ENCODE measurements at regions not wholly inside any gene's neighbourhood (a gene's known extent, or its start where the extent isn't known, plus 50 kb on each side); places are given as distances from the start of the nearest gene placed in this dataset.

- intact Hi-C loops (cut with DNase I): no loop called here
- WGBS, 4 donors: 55 to 58% (median 57%) methylated on average over 4 of the region's 4 CpGs
These were observed 56.1 kb upstream of the GRAMD1B start for GRCh38 chr11:123373754-123374621.

GRCh38 chr11:123371506-123372297 lies 58.4 kb upstream of the GRAMD1B start:
- WGBS, 4 donors: 81 to 87% (median 84%) methylated on average over 3 of the region's 3 CpGs
- DNase-seq: no peak
- TF ChIP-seq CTCF (IDR thresholded peaks at IDR 0.05) (no peak), POLR2A (IDR thresholded peaks at IDR 0.05) (no peak)
- H3K27me3 ChIP-seq: no peaks in the 10 kb centered on the region
- H3K27ac ChIP-seq: no peak overlapping the region
- intact Hi-C loops (cut with DNase I): no loop called here
- H3K36me3 ChIP-seq (replicated peaks in 1 of 2): no peaks in the 10 kb centered on the region
- no peak overlapping the region for H3K4me3 ChIP-seq
- no peaks in the 10 kb centered on the region for H3K9me3 ChIP-seq (replicated peaks in 1 of 3)
- H3K4me1 ChIP-seq (replicated peaks in 1 of 2): peaks cover 0 to 5% of the 10 kb centered on the region in 2 donors

More at GRCh38 chr11:123373754-123374621, 56.1 kb upstream of the GRAMD1B start:
- TF ChIP-seq POLR2A (IDR thresholded peaks at IDR 0.05): no peak
- TF ChIP-seq CTCF (IDR thresholded peaks at IDR 0.05): no peak
- H3K9me3 ChIP-seq (replicated peaks in 1 of 3): no peaks in the 10 kb centered on the region
- H3K27me3 ChIP-seq: no peaks in the 10 kb centered on the region
- H3K4me3 ChIP-seq: no peak overlapping the region
- peaks cover 0 to 5% of the 10 kb centered on the region in 2 donors for H3K4me1 ChIP-seq (replicated peaks in 1 of 2)
- no peak for DNase-seq
- H3K36me3 ChIP-seq (replicated peaks in 1 of 2): no peaks in the 10 kb centered on the region
- peak overlapping the region in 1 of 5 donors; percentile 18 for H3K27ac ChIP-seq

GRCh38 chr11:123366924-123367323 lies 63.1 kb upstream of the GRAMD1B start:
- DNase-seq: no peak
- Histone ChIP-seq H3K27ac (no peak overlapping the region), H3K27me3 (no peaks in the 10 kb centered on the region), H3K4me3 (no peak overlapping the region), H3K9me3 (replicated peaks in 1 of 3) (no peaks in the 10 kb centered on the region), H3K4me1 (replicated peaks in 1 of 2) (peaks cover 0 to 6% of the 10 kb centered on the region in 2 donors), H3K36me3 (replicated peaks in 1 of 2) (no peaks in the 10 kb centered on the region)
- intact Hi-C loops (cut with DNase I): no loop called here
- TF ChIP-seq CTCF (IDR thresholded peaks at IDR 0.05) (no peak), POLR2A (IDR thresholded peaks at IDR 0.05) (no peak)
- WGBS, 4 donors: 93 to 98% (median 94%) methylated on average over 6 of the region's 6 CpGs

GRCh38 chr11:123365955-123366354 lies 64.1 kb upstream of the GRAMD1B start:
- Histone ChIP-seq H3K27ac (no peak overlapping the region), H3K9me3 (replicated peaks in 1 of 3) (no peaks in the 10 kb centered on the region), H3K4me3 (no peak overlapping the region), H3K36me3 (replicated peaks in 1 of 2) (no peaks in the 10 kb centered on the region), H3K4me1 (replicated peaks in 1 of 2) (peaks cover 0 to 6% of the 10 kb centered on the region in 2 donors), H3K27me3 (no peaks in the 10 kb centered on the region)
- intact Hi-C loops (cut with DNase I): no loop called here
- 74 to 92% (median 86%) methylated on average over 2 of the region's 2 CpGs for whole genome bisulfite sequencing, 4 donors
- DNase-seq: no peak
- TF ChIP-seq CTCF (IDR thresholded peaks at IDR 0.05) (no peak), POLR2A (IDR thresholded peaks at IDR 0.05) (no peak)

Measured in adrenal gland (tissue), 9 donors.